Mucosa of gallbladder (tissue), 1 donor: ENCODE measurements at regions not wholly inside any gene's neighbourhood (a gene's known extent, or its start where the extent isn't known, plus 50 kb on each side); places are given as distances from the start of the nearest gene placed in this dataset.
A peak's percentile ranks its signal among the peaks of the same experiment; 100 is the strongest.
"Not testable (repeated sequence)": the region's sequence is repeated elsewhere in the genome, so short reads cannot be mapped to it uniquely, and the experiment has no call there.

ENCODE experiments used
- DNase-seq: peaks from one replicate; pipeline ENCODE4 v3.0.0-alpha.2; 2020; ENCODE audit warnings: low spot score
- donor health status: DM: no; HTN: no; CAD: no.

GRCh38 chr6:165847407-165848085 lies 184.5 kb upstream of the PDE10A start:
- DNase-seq = no peak

- DNase-seq = peak; percentile 52
These were observed 183.3 kb upstream of the PDE10A start for GRCh38 chr6:165846123-165846966.

GRCh38 chr6:165845493-165845892 lies 182.5 kb upstream of the PDE10A start:
- DNase-seq = no peak

- DNase-seq = no peak
These were observed 181.8 kb upstream of the PDE10A start for GRCh38 chr6:165844801-165845364.

- DNase-seq = no peak
These were observed 181.2 kb upstream of the PDE10A start for GRCh38 chr6:165844232-165844631.

GRCh38 chr6:165843568-165844113 lies 180.6 kb upstream of the PDE10A start:
- DNase-seq = no peak

- DNase-seq = no peak
These were observed 180.1 kb upstream of the PDE10A start for GRCh38 chr6:165843121-165843520.

- no peak for DNase-seq
These were observed 179.4 kb upstream of the PDE10A start for GRCh38 chr6:165842281-165842936.

- no peak for DNase-seq
These were observed 178.1 kb upstream of the PDE10A start for GRCh38 chr6:165841153-165841558.

- DNase-seq = no peak
These were observed 175.1 kb upstream of the PDE10A start for GRCh38 chr6:165837948-165838745.

GRCh38 chr6:165836648-165837047 lies 173.6 kb upstream of the PDE10A start:
- not testable (repeated sequence) for DNase-seq

- DNase-seq = no peak
These were observed 172.4 kb upstream of the PDE10A start for GRCh38 chr6:165835410-165835851.

- peak; percentile 94 for DNase-seq
These were observed 171.7 kb upstream of the PDE10A start for GRCh38 chr6:165834613-165835259.

- DNase-seq = no peak
These were observed 170.3 kb upstream of the PDE10A start for GRCh38 chr6:165833355-165833754.

GRCh38 chr6:165831812-165832510 lies 168.9 kb upstream of the PDE10A start:
- no peak for DNase-seq

- no peak for DNase-seq
These were observed 167.7 kb upstream of the PDE10A start for GRCh38 chr6:165830761-165831160.

GRCh38 chr6:165829376-165829775 lies 166.3 kb upstream of the PDE10A start:
- no peak for DNase-seq

- DNase-seq = no peak
These were observed 164.1 kb upstream of the PDE10A start for GRCh38 chr6:165827190-165827518.

GRCh38 chr6:165826487-165827189 lies 163.6 kb upstream of the PDE10A start:
- DNase-seq = no peak
